CD4-positive, CD25-positive, alpha-beta regulatory T cell (primary cell): ENCODE measurements at regions not wholly inside any gene's neighbourhood (a gene's known extent, or its start where the extent isn't known, plus 50 kb on each side); places are given as distances from the start of the nearest gene placed in this dataset.

Experiments
- ATAC-seq, 2 donors: fragments of 150-1000 bp; cut with Tn5 transposase; one replicate each; pipeline ENCODE4 v1.10.0; 2021; ENCODE audit warnings: low read depth in 2 of 2, moderate number of reproducible peaks in 2 of 2, moderate library complexity in 1 of 2
- DNase-seq, 3 donors: peaks; one replicate each; pipeline versions ENCODE4 v3.0.0 to v3.0.0-alpha.2; 2012 to 2022; ENCODE audit warnings: mixed read lengths in 1 of 3
- H3K27ac ChIP-seq: one replicate; pipeline ENCODE4 v1.7.0; 2013; ENCODE audit warnings: mild to moderate bottlenecking, low read length; ENCODE audit not compliant: insufficient read depth, poor library complexity, severe bottlenecking
- H3K27me3 ChIP-seq: one replicate; pipeline ENCODE4 v1.7.0; 2013; ENCODE audit warnings: low read length; ENCODE audit not compliant: control insufficient read depth, insufficient read depth
- H3K36me3 ChIP-seq: one replicate; pipeline ENCODE4 v1.7.0; 2013; ENCODE audit warnings: mild to moderate bottlenecking, low read length, moderate library complexity; ENCODE audit not compliant: control insufficient read depth, insufficient read depth
- H3K4me1 ChIP-seq: 2 replicates; pipeline ENCODE4 v1.7.0; 2013; ENCODE audit warnings: mild to moderate bottlenecking, low read length; ENCODE audit not compliant: insufficient read depth, control insufficient read depth, poor library complexity, severe bottlenecking
- H3K4me3 ChIP-seq: one replicate; pipeline ENCODE4 v1.7.0; 2013; ENCODE audit warnings: low read depth, mild to moderate bottlenecking, low read length, moderate library complexity
- H3K9me3 ChIP-seq, 2 experiments: 1 replicate in 1 of 2; 2 replicates in 1 of 2; pipeline ENCODE4 v1.7.0; 2013; ENCODE audit warnings: low read length in 2 of 2, mild to moderate bottlenecking in 1 of 2, moderate library complexity in 1 of 2; ENCODE audit not compliant: control insufficient read depth in 2 of 2
- H3K27ac Mint-ChIP-seq, 3 donors: one replicate each; pipeline ENCODE4 v1.8.0; 2020 to 2022; ENCODE audit warnings: mild to moderate bottlenecking in 3 of 3, mixed read lengths in 3 of 3, moderate library complexity in 2 of 3
- H3K27me3 Mint-ChIP-seq: one replicate; pipeline ENCODE4 v1.8.0; 2022; ENCODE audit warnings: mild to moderate bottlenecking, mixed read lengths
- H3K36me3 Mint-ChIP-seq: one replicate; pipeline ENCODE4 v1.8.0; 2020; ENCODE audit warnings: mixed read lengths
- H3K4me1 Mint-ChIP-seq, 4 donors: one replicate each; pipeline ENCODE4 v1.8.0; 2020 to 2022; ENCODE audit warnings: mixed read lengths in 4 of 4, mild to moderate bottlenecking in 1 of 4
- H3K4me3 Mint-ChIP-seq, 4 donors: one replicate each; pipeline ENCODE4 v1.8.0; 2020 to 2022; ENCODE audit warnings: mild to moderate bottlenecking in 4 of 4, mixed read lengths in 4 of 4, moderate library complexity in 3 of 4
- H3K9me3 Mint-ChIP-seq, 7 donors: one replicate each; pipeline ENCODE4 v1.8.0; 2020 to 2022; ENCODE audit warnings: mixed read lengths in 7 of 7, mild to moderate bottlenecking in 3 of 7, moderate library complexity in 2 of 7

DNA sequence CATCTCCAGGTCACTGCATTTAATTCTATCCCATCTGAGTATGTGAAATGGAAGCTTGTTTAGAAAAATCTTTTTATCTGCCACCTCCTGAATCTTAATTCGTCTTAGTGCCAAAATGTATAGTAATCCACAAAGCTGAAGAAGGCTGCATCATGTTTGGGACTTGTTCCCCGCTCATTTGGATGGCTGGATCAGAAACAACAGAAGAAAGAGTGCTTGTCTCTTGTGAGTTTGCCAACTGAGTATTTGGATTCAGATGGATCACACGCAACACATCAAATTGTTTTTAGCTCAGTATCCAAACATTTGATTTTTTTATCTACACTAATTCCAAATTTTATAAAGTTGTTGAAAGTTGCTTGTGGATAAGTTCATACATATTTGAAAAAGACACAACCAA lies 197.2 kb upstream of the PAPPA start:
- Mint-ChIP-seq H3K36me3 (no peaks in the 10 kb centered on the region), H3K4me1 (no peaks in the 10 kb centered on the region), H3K4me3 (no peak overlapping the region), H3K27ac (no peak overlapping the region), H3K9me3 (peaks cover 0 to 4% (median 3%) of the 10 kb centered on the region in 7 donors), H3K27me3 (no peaks in the 10 kb centered on the region)
- Histone ChIP-seq H3K4me1 (no peaks in the 10 kb centered on the region), H3K36me3 (no peaks in the 10 kb centered on the region), H3K27me3 (no peaks in the 10 kb centered on the region), H3K4me3 (no peak overlapping the region), H3K9me3 (no peaks in the 10 kb centered on the region), H3K27ac (no peak overlapping the region)
- DNase-seq (no peak), ATAC-seq (no peak)

DNA sequence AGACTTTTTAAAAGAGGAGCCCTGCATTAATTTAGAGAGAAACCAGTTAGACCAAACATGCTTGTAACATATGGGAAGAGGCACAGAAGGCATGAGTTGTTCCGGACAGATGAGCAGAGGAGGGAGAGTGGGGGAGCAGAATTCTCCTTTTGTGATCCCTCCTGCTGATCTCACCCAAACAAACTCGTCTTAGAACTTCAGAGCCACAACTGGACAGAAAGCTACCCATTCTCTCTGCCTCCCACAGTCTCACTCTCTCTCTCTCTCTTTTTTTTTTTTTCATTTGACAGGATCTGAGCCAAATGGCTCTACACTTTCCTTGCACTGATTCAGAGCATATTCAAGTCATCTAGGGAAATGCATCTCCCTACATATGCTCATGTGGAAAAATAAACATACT lies 196.0 kb upstream of the PAPPA start:
- H3K36me3 ChIP-seq, result no peaks in the 10 kb centered on the region
- no peak overlapping the region for H3K27ac ChIP-seq
- H3K4me3 ChIP-seq, result no peak overlapping the region
- no peaks in the 10 kb centered on the region for H3K4me1 ChIP-seq
- Mint-ChIP-seq H3K4me1 (no peaks in the 10 kb centered on the region), H3K9me3 (peaks cover 0 to 4% (median 3%) of the 10 kb centered on the region in 7 donors), H3K27me3 (no peaks in the 10 kb centered on the region), H3K4me3 (no peak overlapping the region), H3K36me3 (no peaks in the 10 kb centered on the region), H3K27ac (no peak overlapping the region)
- DNase-seq (no peak), ATAC-seq (no peak)
- H3K27me3 ChIP-seq, result no peaks in the 10 kb centered on the region
- no peaks in the 10 kb centered on the region for H3K9me3 ChIP-seq

DNA sequence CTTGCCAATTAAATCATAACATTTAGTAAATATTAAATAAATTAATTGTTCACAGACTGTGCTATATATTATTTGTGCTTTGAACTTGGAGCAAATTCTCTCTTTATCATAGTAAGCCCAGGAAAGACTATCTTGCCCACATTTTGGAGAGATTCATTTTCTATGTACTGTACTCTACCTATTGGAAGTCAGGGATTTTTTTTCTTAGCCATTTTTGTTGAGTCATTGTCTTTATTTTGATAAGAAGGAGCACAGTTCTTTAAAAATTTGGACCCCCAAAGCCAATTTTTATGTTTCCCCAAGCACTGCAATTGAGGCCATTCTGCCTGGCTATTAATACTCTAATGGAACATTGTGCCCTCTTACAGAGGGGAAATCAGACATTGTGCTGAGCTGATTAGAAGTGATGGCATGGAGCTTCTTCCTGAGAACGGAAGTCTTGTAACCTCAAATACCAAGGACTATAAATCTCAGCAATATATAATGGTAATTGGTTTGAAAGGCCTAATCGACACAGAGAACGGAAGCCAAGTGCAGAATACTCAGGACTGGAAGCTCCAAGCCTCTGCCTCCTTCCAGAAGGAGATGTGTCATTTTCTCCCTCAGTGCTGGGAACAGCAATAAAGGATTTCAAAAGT lies 188.8 kb upstream of the PAPPA start:
- Mint-ChIP-seq H3K27ac (no peak overlapping the region), H3K4me1 (no peaks in the 10 kb centered on the region), H3K36me3 (no peaks in the 10 kb centered on the region), H3K9me3 (peaks cover 0 to 13% (median 3%) of the 10 kb centered on the region in 7 donors), H3K27me3 (no peaks in the 10 kb centered on the region), H3K4me3 (no peak overlapping the region)
- ATAC-seq (no peak), DNase-seq (no peak)
- no peaks in the 10 kb centered on the region for H3K36me3 ChIP-seq
- H3K9me3 ChIP-seq, result no peaks in the 10 kb centered on the region
- H3K4me3 ChIP-seq, result no peak overlapping the region
- no peak overlapping the region for H3K27ac ChIP-seq
- H3K27me3 ChIP-seq, result no peaks in the 10 kb centered on the region
- no peaks in the 10 kb centered on the region for H3K4me1 ChIP-seq

DNA sequence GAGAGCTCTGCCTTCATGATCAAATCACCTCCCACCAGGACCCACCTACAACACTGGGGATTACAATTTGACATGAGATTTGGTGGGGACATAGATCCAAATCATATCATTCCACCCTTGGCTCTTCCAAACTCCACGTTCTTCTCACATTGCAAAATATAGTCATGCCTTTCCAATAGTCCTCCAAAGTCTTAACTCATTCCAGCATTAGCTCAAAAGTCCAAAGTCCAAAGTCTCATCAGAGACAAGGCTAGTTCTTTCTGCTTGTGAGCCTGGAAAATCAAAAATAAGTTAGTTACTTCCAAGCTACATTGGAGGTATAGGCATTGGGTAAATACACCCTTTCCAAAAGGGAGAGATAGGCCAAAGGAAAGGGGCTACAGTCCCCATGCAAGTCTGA lies 186.9 kb upstream of the PAPPA start:
- no peaks in the 10 kb centered on the region for H3K9me3 ChIP-seq
- H3K27ac ChIP-seq, result no peak overlapping the region
- Mint-ChIP-seq H3K36me3 (no peaks in the 10 kb centered on the region), H3K4me1 (no peaks in the 10 kb centered on the region), H3K4me3 (no peak overlapping the region), H3K27me3 (no peaks in the 10 kb centered on the region), H3K27ac (no peak overlapping the region), H3K9me3 (peaks cover 0 to 13% (median 3%) of the 10 kb centered on the region in 7 donors)
- no peaks in the 10 kb centered on the region for H3K27me3 ChIP-seq
- no peak for ATAC-seq
- DNase-seq, result no peak
- H3K4me3 ChIP-seq, result no peak overlapping the region
- no peaks in the 10 kb centered on the region for H3K36me3 ChIP-seq
- no peaks in the 10 kb centered on the region for H3K4me1 ChIP-seq

DNA sequence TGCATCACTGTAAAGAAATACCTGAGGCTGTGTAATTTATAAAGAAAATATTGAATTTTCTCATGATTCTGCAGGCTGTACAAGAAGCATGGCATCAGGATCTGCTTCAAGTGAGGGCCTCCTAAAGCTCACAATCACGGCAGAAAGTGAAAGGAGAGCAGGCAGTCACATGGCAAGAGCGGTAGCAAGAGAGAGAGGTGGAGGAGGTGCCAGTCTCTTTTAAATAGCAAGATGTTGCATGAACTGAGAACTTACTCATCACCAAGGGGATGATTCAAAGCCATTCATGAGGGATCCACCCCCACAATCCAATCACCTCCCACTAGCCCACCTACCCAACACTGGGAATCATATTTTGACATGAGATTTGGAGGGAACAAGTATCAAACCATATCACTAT lies 184.5 kb upstream of the PAPPA start:
- ATAC-seq, result no peak

DNA sequence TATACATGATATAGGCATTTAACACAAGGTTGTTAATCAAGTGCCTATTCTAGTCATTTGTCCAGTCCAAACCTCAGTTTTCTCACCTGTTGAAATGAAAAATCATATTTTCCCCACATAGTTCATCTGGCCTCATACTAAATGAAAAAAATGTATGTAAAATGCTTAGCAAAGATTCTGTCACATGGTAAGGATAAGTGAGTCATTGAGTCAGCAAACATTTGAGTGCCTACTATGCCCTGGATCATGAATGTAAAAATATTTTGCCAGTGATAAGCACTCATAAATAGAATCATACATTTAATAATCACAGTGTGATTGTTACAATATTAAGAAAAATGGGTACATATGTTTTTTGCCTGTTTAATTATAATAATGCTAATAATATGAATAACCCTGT lies 181.2 kb upstream of the PAPPA start:
- H3K4me3 Mint-ChIP-seq, result no peak overlapping the region
- Histone ChIP-seq H3K27ac (no peak overlapping the region), H3K4me1 (no peaks in the 10 kb centered on the region), H3K4me3 (no peak overlapping the region), H3K9me3 (no peaks in the 10 kb centered on the region), H3K27me3 (no peaks in the 10 kb centered on the region), H3K36me3 (no peaks in the 10 kb centered on the region)
- no peak overlapping the region for H3K27ac Mint-ChIP-seq
- no peaks in the 10 kb centered on the region for H3K36me3 Mint-ChIP-seq
- ATAC-seq (no peak), DNase-seq (no peak)
- peaks cover 0 to 17% (median 2%) of the 10 kb centered on the region in 7 donors for H3K9me3 Mint-ChIP-seq
- no peaks in the 10 kb centered on the region for H3K4me1 Mint-ChIP-seq
- H3K27me3 Mint-ChIP-seq, result no peaks in the 10 kb centered on the region

More for the DNA sequence above, 184.5 kb upstream of the PAPPA start:
- Histone ChIP-seq H3K36me3 (no peaks in the 10 kb centered on the region), H3K9me3 (no peaks in the 10 kb centered on the region), H3K27me3 (no peaks in the 10 kb centered on the region), H3K27ac (no peak overlapping the region), H3K4me1 (no peaks in the 10 kb centered on the region), H3K4me3 (no peak overlapping the region)
- H3K36me3 Mint-ChIP-seq, result no peaks in the 10 kb centered on the region
- no peak overlapping the region for H3K4me3 Mint-ChIP-seq
- no peak for DNase-seq
- H3K27ac Mint-ChIP-seq, result peak overlapping the region in 1 of 3 donors; percentile 6
- no peaks in the 10 kb centered on the region for H3K27me3 Mint-ChIP-seq
- no peaks in the 10 kb centered on the region for H3K4me1 Mint-ChIP-seq
- H3K9me3 Mint-ChIP-seq, result peaks cover 0 to 13% (median 5%) of the 10 kb centered on the region in 7 donors

DNA sequence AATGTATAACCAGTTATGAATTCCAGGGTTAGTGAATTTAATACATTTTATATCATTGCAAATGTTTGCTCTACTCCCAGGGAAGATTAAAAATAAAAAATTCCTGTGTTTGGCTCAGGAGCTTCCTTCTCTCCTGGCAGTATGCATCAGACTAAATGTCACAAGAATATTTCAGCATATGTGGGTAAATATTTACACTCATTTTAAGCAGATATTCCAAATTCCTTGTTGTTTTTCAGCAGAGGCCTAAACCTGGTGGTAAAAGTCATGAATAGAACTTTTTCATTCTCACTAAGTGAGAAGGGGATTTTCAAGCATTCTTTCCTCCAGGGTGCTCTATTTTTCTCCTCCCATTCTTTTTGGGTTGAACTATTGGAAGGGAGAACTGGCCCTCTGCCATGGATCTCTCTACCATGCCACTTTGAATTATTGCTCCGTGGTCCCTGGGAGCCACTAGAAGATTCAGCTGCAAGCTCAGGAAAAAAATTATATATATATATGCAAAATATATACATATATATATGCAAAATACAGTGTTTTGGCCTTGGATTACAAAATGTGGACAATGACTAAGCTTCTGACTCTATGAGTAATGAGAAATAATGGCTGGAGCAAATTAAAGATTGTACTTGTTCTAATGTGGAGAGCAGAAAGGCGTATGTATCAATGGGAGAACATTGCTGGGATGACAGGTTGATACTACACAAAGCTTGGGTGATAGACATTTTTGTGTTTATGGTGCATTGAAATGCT lies 180.6 kb upstream of the PAPPA start:
- H3K27me3 Mint-ChIP-seq, result no peaks in the 10 kb centered on the region
- H3K27ac Mint-ChIP-seq, result no peak overlapping the region
- no peaks in the 10 kb centered on the region for H3K36me3 Mint-ChIP-seq
- no peaks in the 10 kb centered on the region for H3K4me1 Mint-ChIP-seq
- H3K4me1 ChIP-seq, result no peaks in the 10 kb centered on the region
- ATAC-seq, result no peak
- no peaks in the 10 kb centered on the region for H3K9me3 ChIP-seq
- H3K27me3 ChIP-seq, result no peaks in the 10 kb centered on the region
- no peak for DNase-seq
- peaks cover 0 to 18% (median 2%) of the 10 kb centered on the region in 7 donors for H3K9me3 Mint-ChIP-seq
- no peak overlapping the region for H3K4me3 ChIP-seq
- no peak overlapping the region for H3K4me3 Mint-ChIP-seq
- H3K36me3 ChIP-seq, result no peaks in the 10 kb centered on the region
- no peak overlapping the region for H3K27ac ChIP-seq

DNA sequence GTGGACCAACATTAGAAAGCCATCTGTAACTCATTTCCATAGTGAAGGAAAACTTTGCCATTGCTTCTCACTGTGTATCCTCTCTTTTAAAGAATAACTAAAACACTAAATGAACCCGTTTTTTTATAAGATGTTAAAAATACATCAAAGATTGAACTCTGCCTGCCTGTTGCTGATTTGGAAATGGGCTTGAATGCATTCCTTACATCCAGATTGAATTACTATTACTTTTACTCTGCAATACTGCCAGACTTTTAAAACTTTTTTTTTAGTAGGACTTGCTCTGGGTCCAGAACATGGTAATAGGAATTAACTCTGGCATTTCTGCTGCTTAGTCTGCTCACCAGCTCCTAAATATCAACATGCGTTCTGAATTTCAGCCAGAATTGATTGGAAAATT lies 176.8 kb upstream of the PAPPA start:
- Histone ChIP-seq H3K36me3 (no peaks in the 10 kb centered on the region), H3K9me3 (no peaks in the 10 kb centered on the region), H3K4me1 (no peaks in the 10 kb centered on the region), H3K27ac (no peak overlapping the region), H3K27me3 (no peaks in the 10 kb centered on the region), H3K4me3 (no peak overlapping the region)
- ATAC-seq, result no peak
- Mint-ChIP-seq H3K27ac (no peak overlapping the region), H3K4me3 (no peak overlapping the region), H3K9me3 (peaks cover 0 to 13% (median 2%) of the 10 kb centered on the region in 7 donors), H3K4me1 (no peaks in the 10 kb centered on the region), H3K36me3 (no peaks in the 10 kb centered on the region), H3K27me3 (no peaks in the 10 kb centered on the region)
- no peak for DNase-seq
